ENCODE measurements at regions not wholly inside any gene's neighbourhood (a gene's known extent, or its start where the extent isn't known, plus 50 kb on each side); places are given as distances from the start of the nearest gene placed in this dataset.
"Not testable (repeated sequence)": the region's sequence is repeated elsewhere in the genome, so short reads cannot be mapped to it uniquely, and the experiment has no call there.

- no peak for DNase-seq
These were observed 431.2 kb downstream of the IRS2 start for GRCh38 chr13:109355166-109355565.

GRCh38 chr13:109351236-109351635, 435.1 kb downstream of the IRS2 start:
- DNase-seq = no peak

- no peak for DNase-seq
These were observed 437.7 kb downstream of the IRS2 start for GRCh38 chr13:109348519-109349258.

- no peak for DNase-seq
These were observed 440.3 kb downstream of the IRS2 start for GRCh38 chr13:109346060-109346459.

GRCh38 chr13:109345433-109345941, 440.9 kb downstream of the IRS2 start:
- no peak for DNase-seq

- no peak for DNase-seq
These were observed 441.7 kb downstream of the IRS2 start for GRCh38 chr13:109344552-109345157.

GRCh38 chr13:109336730-109337129, 449.7 kb downstream of the IRS2 start:
- no peak for DNase-seq

GRCh38 chr13:109333893-109334651, 452.3 kb downstream of the IRS2 start:
- DNase-seq = no peak

- DNase-seq = no peak
These were observed 453.6 kb downstream of the IRS2 start for GRCh38 chr13:109332506-109333499.

GRCh38 chr13:109331898-109332297, 454.5 kb downstream of the IRS2 start:
- DNase-seq = peak; percentile 75

GRCh38 chr13:109331011-109331433, 455.4 kb downstream of the IRS2 start:
- DNase-seq = no peak

GRCh38 chr13:109330123-109330522, 456.3 kb downstream of the IRS2 start:
- no peak for DNase-seq

GRCh38 chr13:109329175-109329574, 457.2 kb downstream of the IRS2 start:
- DNase-seq = no peak

- no peak for DNase-seq
These were observed 459.8 kb downstream of the IRS2 start for GRCh38 chr13:109326601-109327000.

GRCh38 chr13:109323338-109323737, 463.0 kb downstream of the IRS2 start:
- DNase-seq = no peak

GRCh38 chr13:109318945-109319590, 467.3 kb downstream of the IRS2 start:
- no peak for DNase-seq

GRCh38 chr13:109315481-109315880, 470.9 kb downstream of the IRS2 start:
- no peak for DNase-seq

- DNase-seq = no peak
These were observed 472.3 kb downstream of the IRS2 start for GRCh38 chr13:109314101-109314500.

- DNase-seq = no peak
These were observed 474.0 kb downstream of the IRS2 start for GRCh38 chr13:109312399-109312798.

GRCh38 chr13:109311431-109311976, 474.9 kb downstream of the IRS2 start:
- not testable (repeated sequence) for DNase-seq

- peak; percentile 88 for DNase-seq
These were observed 476.6 kb downstream of the IRS2 start for GRCh38 chr13:109309625-109310363.
